ENCODE measurements at regions not wholly inside any gene's neighbourhood (a gene's known extent, or its start where the extent isn't known, plus 50 kb on each side); places are given as distances from the start of the nearest gene placed in this dataset.

DNA sequence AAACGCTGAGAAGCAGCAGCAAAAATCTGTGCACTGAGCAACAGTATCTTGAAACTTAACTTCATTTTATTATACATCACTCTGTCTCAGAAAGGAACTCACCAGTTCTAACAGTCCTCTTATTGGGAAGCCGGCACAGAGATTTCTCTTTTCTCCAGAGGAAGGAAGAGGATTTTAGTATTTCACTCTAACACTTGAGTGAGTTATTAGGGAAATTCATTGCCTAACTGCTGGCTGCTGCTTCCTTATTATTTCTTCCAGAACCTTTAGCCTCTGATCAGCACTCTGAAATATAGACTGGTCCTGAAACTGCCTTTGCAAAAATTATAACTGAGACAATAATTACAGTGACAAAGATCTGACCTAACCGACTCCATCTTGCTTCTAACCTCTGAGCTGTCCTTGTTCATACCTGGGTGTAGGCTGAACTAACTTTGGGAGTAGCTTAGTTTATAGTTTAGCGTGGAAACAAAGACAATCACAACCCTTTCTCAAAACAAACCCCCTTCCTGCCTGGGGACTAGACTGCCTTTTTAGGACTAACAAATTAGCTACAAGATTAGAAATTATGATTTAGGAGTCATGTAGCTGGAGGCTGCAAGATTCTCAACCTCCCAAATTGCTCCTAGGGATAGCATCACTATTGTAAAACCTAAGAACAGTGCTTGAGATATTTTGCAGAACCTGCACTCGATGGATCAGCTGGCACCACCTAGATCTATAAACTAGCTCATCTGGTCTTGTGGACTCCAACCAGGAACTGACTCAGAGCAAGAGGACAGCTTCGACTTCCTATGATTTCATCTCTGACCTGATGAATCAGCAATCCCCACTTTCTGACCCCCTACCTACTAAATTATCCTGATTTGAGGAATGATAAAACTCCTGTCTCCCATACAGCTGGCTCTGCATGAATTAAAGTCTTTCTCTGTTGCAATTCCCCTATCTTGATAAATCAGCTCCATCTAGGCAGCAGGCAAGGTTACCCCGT is 117.5 kb downstream of the DYRK2 start:
- no peak for DNase-seq (ENCODE audit: insufficient read length, low spot score)
- FAIRE-seq, result no peak
- TF ChIP-seq, protein P1, sequence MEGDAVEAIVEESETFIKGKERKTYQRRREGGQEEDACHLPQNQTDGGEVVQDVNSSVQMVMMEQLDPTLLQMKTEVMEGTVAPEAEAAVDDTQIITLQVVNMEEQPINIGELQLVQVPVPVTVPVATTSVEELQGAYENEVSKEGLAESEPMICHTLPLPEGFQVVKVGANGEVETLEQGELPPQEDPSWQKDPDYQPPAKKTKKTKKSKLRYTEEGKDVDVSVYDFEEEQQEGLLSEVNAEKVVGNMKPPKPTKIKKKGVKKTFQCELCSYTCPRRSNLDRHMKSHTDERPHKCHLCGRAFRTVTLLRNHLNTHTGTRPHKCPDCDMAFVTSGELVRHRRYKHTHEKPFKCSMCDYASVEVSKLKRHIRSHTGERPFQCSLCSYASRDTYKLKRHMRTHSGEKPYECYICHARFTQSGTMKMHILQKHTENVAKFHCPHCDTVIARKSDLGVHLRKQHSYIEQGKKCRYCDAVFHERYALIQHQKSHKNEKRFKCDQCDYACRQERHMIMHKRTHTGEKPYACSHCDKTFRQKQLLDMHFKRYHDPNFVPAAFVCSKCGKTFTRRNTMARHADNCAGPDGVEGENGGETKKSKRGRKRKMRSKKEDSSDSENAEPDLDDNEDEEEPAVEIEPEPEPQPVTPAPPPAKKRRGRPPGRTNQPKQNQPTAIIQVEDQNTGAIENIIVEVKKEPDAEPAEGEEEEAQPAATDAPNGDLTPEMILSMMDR (IDR thresholded peaks at IDR 0.05; ENCODE audit: insufficient read depth, missing control alignments), result no peak

DNA sequence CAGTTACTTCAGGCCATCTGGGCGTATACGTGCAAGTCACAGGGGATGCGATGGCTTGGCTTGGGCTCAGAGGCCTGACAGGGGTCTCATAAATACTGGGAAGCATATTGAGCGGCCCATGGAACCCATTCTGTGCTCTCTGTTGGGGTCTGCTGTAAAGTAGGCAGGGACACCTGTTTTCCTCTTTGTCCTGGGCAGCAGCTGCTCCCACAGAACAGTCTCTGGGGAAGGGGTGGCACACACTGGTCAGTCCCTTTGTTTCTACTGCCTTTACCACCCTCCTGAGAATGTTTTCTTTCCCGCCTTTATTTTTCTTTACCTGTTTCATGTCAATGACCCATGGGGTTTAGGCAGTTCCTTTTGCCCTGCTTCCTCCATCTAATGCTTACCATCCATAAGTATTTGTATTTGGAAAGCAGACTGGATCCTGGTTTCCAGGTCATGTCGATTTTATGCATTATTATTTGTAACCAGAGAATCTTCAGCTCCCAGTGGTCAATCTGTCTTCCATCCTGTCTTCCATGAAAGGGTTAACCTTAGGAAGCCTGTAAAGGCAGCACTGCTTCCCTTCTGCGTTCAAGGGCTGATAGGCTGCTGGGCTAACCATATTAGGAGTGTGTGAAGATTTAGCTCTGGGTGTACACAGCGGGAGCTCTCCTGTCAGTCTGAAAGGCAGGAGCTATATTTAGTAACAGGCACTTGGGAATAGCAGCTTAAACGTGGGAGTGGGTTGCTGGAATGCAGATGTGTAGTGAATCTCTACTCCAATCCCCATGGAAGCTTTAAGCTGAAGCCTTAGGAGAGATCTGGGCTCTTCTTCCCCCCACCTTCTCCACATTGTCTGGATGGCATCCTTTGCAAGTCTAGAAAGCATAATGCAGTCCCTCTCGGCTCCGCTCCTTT is 124.0 kb downstream of the DYRK2 start:
- TF ChIP-seq, protein P1 (IDR thresholded peaks at IDR 0.05; ENCODE audit: insufficient read depth, missing control alignments), result no peak
- DNase-seq (ENCODE audit: insufficient read length, low spot score), result peak; percentile 40
- FAIRE-seq, result peak; percentile 82

GRCh38 chr12:67773896-67774295 is 125.4 kb downstream of the DYRK2 start:
- TF ChIP-seq, protein P1 (IDR thresholded peaks at IDR 0.05; ENCODE audit: insufficient read depth, missing control alignments), result no peak
- FAIRE-seq, result peak; percentile 6
- DNase-seq (ENCODE audit: insufficient read length, low spot score), result no peak

DNA sequence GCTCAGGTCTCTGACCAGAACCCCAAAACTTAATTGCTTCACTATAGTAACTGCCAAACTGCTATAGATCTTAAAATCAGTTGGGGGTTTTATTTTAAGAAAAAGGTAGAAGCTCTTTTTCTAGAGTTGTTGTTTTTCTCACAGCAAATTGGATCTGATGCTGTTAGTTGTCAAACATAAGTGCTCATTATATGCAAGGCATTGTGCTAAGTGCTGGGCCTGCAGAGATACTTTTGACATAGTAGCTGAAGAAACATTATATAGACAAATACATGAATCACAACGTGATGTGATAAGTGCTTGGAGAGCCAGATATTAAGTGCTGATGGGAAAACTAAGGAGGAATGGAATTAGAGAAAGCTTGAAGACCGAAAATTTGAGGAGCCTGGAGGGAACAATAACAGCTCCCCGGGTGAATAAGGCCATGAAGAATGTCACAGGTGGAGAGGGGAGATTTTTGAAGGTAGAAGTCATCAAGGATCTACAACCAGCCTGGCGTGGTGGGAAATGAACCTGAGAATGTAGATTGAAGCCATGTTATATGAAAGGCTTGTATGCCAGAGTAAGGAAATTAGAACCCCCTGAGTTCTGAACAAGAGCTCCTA is 126.5 kb downstream of the DYRK2 start:
- DNase-seq (ENCODE audit: insufficient read length, low spot score), result no peak
- TF ChIP-seq, protein P1 (IDR thresholded peaks at IDR 0.05; ENCODE audit: insufficient read depth, missing control alignments), result no peak
- no peak for FAIRE-seq

DNA sequence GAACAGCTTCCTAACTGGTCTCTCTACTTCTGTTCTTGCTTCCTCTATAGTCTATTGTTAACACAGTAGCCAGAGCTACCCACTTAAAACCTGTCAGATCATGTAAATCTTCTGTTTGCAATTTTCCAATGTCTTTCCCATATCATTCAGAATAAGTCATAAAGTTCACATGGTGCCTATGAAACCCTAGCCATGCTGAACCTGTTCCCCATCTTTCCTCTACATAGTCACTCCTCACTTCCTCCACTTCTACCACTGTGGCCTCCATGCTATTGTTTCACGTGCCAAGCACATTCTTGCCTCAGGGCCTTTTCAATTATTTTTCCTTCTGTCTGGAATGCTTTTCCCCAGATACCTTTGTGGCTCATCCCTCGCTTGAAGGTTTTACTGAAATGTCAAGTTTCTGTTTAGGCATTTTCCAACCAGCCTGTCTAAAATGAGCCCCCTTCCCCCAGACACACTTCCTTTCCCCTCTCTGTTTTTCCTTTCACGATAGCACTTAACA is 132.1 kb downstream of the DYRK2 start:
- TF ChIP-seq, protein P1 (IDR thresholded peaks at IDR 0.05; ENCODE audit: insufficient read depth, missing control alignments), result no peak
- FAIRE-seq (no peak), DNase-seq (ENCODE audit: insufficient read length, low spot score) (no peak)

- FAIRE-seq (no peak), DNase-seq (ENCODE audit: insufficient read length, low spot score) (no peak)
- TF ChIP-seq, protein P1 (IDR thresholded peaks at IDR 0.05; ENCODE audit: insufficient read depth, missing control alignments), result no peak
These were observed 134.0 kb downstream of the DYRK2 start for GRCh38 chr12:67782573-67782972.

Measured in D721Med (cell line).